Stimulated activated CD8-positive, alpha-beta memory T cell treated with anti-CD3 and anti-CD28 coated beads, Interleukin-15, amount 100 ng/mL, for 4 hours (primary cell): ENCODE measurements at regions not wholly inside any gene's neighbourhood (a gene's known extent, or its start where the extent isn't known, plus 50 kb on each side); places are given as distances from the start of the nearest gene placed in this dataset.
"Not testable (repeated sequence)": the region's sequence is repeated elsewhere in the genome, so short reads cannot be mapped to it uniquely, and the experiment has no call there.

Source experiments
- DNase-seq, 2 donors: peaks; one replicate each; pipeline ENCODE4 v3.0.0-alpha.2; 2020; ENCODE audit warnings: low read depth in 2 of 2

DNA sequence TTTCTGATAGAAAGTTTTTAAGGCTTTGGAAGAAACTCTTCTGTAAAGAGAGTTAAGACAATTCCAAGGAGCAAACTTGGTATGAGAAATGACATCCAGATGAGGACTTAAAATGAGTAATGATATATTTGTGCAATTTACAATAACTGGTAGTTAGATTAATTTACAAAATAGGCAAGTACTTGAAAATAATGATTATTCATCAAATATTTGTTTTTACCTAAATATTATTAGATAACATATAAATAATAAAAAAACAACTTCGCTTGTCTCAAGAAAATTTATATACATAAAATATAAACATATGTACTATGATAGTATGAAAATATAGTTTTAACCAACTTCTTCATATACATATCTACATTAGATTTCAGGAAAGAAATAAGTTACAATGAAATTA lies 478.5 kb downstream of the TRIB2 start:
- no peak for DNase-seq

DNA sequence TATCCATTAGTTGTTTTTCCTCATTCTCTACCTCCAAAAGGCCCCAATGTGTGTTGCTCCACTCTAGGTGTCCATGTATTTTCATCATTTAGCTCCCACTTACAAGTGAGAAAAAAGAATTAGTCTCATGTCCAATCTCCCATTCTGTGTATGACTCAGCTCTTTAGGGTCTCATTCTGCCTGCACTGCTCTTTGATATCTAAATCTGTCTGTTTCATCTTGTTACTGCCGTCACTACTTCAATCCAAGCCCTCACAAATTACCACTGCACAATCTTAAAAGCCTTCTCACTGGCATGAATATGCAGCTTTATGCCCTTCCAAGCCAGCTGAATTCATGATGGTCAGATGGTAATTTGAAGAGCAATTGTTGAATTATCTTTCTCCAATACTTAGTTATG lies 480.5 kb downstream of the TRIB2 start:
- DNase-seq: no peak

DNA sequence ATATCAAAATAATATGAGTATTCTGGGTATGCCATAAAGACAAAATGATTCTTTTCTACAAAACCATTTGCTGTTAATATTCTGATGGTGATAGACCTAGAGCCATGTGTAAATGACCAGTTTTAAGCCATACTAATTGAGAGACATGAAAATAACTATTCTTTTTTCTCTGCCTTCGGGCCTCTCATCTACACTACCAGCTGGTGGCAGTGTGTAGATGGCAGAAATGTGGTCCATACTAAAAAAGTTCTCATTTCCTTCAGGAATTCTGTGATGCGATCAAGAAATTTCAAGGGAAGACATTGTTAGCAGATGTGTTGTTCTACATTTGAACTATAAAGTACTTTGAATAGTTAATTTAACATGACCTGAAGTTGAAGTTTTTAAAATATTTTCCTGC lies 485.2 kb downstream of the TRIB2 start:
- no peak for DNase-seq

DNA sequence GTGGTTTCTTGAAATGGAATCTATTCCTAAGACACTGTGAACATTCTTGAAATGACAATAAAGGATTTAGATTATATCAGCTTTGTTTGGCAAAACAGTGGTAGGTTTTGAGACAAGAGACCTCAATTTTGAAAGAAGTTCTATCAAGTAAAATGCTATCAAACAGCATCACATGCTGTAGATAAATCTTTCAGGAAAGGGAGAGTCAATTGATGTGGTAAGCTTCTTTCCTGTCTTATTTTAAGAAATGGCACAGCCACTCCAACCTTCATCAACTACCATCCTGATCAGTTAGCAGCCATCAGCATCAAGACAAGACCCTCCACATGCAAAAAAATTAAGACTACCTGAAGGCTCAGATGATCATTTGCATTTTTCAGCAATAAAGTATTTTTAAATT lies 495.4 kb downstream of the TRIB2 start:
- DNase-seq: no peak

DNA sequence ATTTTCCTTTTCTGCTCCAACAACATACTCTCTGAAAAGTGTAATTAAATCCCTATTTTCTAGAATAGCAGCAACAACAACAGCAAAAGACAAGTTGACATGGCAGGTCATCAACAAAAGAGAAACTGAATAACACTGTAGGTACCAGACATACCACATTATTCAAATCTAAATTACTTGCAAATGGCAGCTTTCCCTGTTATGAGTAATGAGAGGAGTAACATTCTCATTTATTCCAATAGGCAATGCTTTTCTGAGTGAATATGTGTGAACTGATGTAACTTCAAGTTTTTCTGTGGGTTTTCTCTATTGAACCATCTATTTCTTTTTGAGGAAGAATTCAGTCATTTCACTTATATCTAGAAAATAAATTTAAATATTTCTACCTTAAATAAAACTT lies 501.5 kb downstream of the TRIB2 start:
- DNase-seq: no peak

DNA sequence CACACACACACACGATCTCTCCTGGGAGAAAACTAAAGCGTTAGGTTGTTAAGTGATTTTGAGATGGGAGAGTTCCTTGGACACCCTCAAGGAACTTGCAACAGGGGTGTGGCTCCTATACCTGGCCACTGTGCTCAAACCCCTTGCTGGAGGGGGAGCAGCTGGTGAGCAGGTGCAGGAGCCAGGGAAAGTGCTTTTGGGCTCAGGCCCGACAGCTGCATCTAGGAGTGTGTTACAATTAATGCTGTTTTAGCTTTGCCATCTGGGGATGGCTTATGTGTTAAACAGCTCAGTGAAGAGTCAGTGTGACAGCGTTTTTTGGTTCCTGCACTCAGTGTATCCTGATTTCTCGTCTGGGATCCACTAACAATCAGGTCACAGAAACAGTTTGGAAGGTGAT lies 510.8 kb downstream of the TRIB2 start:
- DNase-seq: no peak

DNA sequence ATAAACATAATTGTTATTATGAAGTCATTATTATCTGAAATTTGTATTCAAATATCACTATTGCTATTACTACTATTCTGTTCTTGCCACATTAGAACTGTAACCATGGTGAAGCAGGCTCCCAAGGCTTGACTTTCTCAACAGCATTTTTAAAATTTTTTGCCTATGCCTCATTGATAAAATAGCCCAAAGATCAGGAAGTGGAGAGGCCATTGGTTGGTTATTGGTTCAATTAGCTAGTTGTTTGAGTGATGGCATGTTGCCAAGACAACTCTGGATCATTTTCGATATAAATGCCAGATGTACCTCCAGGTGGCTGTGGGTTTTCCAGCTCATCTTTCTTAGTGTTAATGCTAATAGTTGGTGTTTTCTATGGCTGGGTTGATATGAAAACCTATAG lies 513.5 kb downstream of the TRIB2 start:
- DNase-seq: no peak

DNA sequence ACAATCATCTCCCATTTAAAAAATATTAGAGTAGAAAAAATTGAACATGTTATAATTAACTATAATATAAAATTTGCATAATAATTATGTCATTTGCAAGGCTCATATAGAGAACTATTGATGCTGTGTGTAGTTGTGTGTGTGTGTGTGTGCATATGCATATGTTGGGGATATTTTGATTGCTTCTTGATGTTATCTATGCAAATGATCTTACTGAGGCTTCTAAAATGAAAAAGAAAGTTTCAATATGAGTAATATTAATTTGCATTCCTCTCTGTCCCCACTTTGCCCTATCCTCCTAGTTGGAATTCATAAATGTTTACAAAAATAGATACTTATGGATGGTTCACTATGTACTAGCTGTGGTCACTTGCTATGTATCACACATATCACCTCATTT lies 523.3 kb downstream of the TRIB2 start:
- no peak for DNase-seq

DNA sequence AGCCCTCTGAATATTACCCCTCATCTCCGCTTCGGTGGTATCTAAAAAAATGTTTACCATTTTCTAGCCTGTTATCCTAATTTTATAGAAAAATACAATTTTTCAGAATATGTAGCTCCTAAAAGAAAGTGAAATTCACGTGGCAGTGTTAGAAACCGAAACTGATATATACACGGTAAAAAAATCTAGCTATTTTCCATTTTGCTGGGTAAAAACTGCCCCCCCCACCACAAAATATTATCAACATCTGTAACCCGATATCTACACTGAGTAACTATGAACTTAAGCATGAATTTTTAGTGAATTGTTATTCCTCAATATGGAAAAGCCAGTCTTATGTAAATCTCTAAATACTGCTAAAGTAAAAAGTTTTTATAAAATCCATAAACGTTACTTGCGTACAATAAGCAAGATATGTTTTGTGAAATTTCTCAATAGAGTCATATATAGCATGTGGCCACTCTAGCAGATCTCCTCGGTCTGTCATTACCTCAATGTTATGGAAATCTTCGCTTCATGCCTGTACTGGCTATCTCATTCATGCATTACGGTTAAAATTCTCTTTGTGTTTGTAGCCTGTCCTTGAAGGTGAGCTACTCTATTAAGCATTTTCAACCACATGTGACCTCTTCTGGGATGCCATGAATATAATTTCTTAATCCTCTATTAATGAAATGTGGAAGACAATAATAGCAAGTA lies 524.2 kb downstream of the TRIB2 start:
- DNase-seq: no peak

DNA sequence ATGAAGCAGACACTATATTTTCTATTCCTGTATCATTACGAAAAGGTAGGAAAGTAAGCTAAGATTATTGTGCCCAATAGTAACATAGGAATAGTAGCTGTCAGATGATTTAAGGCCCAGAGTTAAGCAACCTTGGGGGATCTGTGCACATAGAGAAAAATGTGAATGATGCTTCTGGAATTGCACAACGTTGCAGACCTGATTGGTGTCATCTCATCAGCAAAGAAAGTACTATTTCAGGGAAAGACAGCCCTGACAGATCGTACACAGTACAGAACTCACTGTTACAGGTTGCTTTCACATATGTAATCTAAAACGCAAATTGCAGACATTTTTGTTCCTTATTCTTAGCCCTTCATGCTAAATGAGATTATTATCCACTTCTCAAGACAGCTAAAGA lies 535.9 kb downstream of the TRIB2 start:
- DNase-seq: no peak

DNA sequence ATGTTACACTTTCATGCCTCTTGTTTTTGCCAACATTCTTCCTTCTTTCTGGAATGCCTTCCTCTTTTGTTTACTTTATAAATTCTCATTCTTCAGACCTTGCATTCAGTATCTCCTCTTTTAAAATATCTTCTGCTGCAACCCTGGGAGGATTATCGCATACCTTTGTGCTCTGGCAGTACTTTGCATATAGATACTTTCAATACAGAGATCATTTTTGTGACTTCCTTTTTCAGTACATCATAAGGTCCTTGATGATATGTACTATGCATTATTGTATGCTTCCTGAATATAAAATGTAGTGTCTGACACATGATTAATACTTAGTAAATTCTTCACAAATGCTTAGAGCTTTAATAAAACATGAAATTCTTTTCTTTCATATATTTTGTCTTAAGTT lies 538.7 kb downstream of the TRIB2 start:
- DNase-seq: no peak

DNA sequence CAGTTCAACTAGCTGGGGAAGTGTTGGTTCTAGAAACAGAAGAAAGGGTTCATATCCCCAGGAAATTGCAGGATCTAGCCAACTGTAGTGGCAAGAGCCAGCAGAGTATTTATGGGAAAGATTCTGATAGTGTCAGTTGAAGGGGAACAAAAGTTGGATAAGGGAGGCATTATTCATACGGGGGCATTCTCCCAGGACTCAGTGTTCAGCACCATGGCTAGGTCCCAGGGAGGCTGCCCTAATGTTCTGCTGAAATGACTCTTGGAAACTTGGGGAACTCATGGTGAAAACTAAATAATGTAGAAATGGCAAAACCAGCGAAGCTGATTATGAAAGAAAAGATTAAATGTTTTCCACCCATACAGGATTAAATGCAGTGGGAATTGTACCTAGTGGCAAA lies 543.7 kb downstream of the TRIB2 start:
- DNase-seq: no peak

DNA sequence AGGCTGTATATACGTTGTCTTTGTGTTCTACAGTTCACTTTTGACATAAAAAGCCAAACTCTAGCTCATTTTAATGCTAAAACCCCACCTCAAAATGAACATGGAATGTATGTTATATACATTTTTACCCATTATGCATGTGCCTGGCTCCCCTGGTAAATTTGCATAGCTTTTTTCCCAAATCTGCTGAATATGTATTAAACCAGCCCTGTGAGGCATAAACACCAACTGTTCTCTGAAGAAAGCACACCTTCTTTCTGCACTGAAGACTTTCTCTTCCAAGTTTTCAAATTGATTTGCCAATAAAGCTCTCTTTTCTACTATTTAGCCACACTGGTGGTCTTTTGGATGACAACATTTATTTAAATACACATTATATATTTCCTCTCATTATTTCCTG lies 549.4 kb downstream of the TRIB2 start:
- no peak for DNase-seq

DNA sequence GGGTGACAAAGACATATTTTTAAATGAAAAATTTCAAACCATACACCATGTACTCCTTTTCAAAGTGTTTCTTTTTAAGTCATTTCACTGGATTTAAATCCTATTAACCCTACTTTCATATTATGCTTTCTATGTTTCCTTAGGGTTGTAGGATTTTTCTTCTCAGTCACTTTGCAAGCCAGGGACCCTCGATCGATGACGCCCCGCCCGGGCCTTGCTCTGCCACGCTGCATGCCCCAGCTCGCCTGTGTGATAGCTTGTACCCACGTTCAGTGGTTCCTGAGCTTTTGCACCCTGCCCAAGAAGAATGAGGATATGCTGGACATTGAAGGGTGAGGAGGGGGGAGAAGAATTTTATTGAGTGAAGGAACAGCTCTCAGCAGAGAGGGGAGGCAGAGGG lies 568.0 kb downstream of the TRIB2 start:
- DNase-seq: no peak

DNA sequence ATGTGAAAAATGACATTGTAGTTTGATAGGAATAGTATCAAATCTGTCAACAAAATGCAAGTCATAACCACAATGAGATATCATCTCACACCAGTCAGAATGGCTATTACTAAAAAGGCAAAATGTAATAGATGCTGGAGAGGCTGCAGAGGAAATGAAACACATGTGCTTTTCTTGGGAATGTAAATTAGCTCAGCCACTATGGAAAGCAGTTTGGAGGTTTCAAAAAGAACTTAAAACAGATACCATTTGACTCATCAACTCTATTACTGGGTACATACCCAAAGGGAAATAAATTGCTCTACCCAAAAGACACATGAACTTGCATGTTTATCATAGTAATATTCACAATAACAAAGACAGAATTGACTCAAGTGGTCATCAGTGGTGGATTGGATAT lies 572.6 kb downstream of the TRIB2 start:
- no peak for DNase-seq

DNA sequence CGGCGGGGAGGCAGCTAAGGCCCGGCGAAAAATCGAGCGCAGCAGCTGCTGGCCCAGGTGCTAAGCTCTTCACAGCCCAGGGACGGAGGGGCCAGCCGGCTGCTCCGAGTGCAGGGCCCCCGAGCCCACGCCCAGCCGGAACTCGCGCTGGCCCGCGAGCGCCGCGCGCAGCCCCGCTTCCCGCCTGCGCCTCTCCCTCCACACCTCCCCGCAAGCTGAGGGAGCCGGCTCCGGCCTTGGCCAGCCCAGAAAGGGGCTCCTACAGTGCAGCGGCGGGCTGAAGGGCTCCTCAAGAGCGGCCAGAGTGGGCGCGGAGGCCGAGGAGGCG lies 591.7 kb downstream of the TRIB2 start:
- DNase-seq: not testable (repeated sequence)

DNA sequence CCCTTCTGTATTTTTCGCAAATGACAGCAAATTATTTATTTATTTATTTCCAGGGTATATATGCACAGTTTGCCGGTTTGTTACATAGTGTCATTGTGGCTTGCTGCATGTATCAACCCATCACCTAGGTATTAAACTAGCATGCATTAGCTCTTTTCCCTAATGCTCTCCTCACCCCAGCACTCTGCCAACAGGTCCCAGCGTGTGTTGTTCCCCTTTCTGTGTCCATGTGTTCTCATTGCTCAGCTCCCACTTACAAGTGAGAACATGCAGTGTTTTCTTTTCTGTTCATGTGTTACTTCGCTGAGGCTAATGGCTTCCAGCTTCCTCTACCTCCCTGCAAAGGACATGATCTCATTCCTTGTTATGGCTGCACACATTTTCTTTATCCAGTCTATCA lies 592.3 kb downstream of the TRIB2 start:
- no peak for DNase-seq

DNA sequence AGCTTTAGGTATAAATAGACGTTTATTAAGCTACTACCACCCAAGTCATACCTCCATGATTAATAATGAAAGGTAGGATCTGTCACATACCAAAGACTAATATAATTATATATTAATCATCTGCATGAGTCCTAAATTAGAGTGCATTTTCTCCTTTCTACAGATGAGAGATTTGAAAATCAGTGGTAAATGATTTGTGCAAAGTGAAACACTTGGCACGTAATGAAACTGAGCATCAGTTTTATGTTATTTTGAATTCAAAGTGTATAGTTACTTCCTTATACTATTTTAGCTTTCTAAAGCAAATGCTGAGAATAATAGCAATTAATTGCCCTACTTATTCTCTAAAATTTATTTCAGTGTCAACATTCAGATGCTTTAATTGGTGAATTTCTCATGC lies 615.3 kb downstream of the TRIB2 start:
- DNase-seq: no peak

DNA sequence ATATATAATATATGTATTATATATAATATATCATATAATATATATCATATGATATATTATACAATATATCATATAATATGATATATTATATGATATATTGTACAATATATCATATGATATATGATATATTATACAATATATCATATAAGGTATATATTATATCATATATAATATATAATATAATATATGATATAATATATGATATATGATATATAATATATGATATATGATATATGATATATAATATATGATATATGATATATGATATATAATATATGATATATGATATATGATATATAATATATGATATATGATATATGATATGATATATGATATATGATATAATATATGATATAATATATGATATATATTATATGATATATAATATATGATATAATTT lies 617.3 kb downstream of the TRIB2 start:
- DNase-seq: not testable (repeated sequence)

DNA sequence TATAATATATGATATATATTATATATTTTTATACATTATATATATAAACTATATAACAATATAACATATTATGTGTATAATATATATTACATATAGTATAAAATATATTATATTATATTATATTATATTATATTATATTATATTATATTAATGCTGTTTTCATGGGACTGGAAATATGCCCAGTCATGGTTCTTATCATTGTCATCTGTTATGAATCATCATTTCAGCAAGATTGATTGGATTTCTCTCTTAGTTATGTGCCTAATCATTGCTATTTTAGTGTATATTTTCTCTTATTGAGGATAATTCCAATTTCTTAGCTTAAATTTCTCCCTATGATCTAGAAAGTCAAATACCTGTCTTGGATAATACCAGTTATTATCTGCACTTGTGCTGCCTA lies 617.8 kb downstream of the TRIB2 start:
- no peak for DNase-seq

DNA sequence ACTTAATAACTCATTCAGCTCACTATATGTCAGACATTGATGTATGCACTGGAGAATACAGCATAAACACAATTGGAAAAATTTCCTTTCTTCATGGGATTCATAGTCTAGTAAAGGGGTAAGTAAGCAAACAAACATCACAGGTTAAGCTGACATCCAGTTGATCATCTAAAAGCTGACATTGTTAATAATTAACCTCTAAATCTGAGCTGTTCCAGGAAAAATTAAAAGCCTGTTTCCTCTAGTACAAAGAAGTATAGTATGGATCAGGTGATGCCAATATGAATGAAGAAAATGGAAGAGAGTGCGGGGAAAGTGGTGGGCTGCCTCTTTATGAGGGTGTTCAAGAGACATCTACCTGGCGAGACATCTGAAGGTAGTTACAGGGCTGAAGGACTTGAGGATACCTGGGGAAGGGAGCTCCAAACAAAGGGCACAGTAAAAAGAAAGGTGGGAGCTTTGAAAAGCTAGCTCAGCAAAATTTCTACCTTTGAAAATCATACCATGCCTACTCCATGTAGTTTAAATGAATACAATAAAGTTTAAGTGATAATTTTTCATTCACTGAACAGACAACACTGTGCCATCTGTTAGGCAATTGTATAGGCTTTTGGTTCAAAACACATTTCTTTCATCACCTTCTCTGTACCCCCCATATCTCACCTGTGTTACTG lies 619.3 kb downstream of the TRIB2 start:
- no peak for DNase-seq

DNA sequence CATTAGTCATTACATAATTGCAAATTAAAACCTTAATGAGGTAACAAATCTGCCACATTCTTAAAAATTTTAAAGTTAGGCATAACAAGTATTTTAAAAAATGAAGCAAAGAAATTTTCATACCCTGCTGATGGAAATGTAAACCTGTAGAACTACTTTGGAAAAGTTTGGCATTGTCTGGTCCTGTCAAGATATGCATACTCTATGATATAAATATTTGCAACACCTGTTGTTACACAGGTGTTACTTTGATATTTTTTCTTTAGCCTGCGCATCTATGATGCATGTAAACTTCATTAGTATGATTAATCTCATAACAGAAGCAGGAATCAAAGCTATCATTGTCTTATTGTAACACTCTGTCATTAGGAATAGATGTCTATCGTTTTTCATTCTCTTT lies 634.3 kb downstream of the TRIB2 start:
- DNase-seq: no peak

DNA sequence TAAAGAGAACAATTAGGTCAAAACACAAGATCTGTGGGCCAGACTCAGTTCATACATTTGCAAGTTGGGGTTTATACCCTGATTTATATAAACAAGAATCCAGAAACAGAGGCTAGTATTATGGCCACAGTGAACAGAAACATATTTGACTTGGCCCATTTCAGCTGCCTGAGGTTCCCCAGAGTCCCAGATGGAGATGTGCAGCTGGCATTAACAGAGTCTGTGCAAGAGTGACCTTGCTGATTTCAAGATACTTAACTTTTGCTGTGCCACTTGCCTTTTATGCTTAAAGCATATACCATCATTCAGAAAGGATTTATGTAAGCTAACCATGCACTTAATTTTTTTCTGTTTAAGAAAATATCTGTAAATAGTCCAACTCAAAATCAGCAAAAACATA lies 636.3 kb downstream of the TRIB2 start:
- DNase-seq: no peak

DNA sequence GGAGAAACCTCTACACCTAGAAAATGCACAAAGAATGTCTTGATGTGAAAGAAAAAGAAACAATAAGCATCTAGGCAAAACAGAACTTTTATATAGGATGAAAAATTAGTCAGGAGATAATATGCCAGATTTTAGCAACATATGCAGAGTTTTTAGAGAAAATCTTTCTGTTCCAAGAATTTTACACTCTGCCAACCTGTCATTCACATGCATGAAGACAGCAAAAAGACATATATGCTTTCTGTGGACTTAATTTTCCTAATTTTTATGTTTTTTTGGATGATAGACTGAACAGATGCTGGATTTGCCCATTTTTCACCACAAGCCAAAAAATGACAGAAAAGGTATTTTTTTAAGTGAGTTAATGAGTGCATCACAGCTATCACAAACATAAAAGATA lies 637.3 kb downstream of the TRIB2 start:
- DNase-seq: no peak
